Upper lobe of right lung (tissue), 1 donor: ENCODE measurements at regions not wholly inside any gene's neighbourhood (a gene's known extent, or its start where the extent isn't known, plus 50 kb on each side); places are given as distances from the start of the nearest gene placed in this dataset.
A peak's percentile ranks its signal among the peaks of the same experiment; 100 is the strongest.

Source experiments
- ATAC-seq: fragments of 200-7000 bp; cut with Tn5 transposase; one replicate; pipeline ENCODE4 v1.9.1; 2020; ENCODE audit warnings: mild to moderate bottlenecking, moderate library complexity
- DNase-seq: peaks from one replicate; pipeline ENCODE4 v3.0.0-alpha.2; 2020
- H3K27ac ChIP-seq: fragments of 200-600 bp; one replicate; pipeline ENCODE4 v1.8.0; 2022
- H3K27me3 ChIP-seq: fragments of 200-600 bp; one replicate; pipeline ENCODE4 v1.8.0; 2022; ENCODE audit warnings: mild to moderate bottlenecking
- H3K36me3 ChIP-seq: fragments of 200-600 bp; one replicate; pipeline ENCODE4 v1.8.0; 2022
- H3K4me1 ChIP-seq: fragments of 200-600 bp; one replicate; pipeline ENCODE4 v1.8.0; 2022
- H3K4me3 ChIP-seq: fragments of 200-600 bp; one replicate; pipeline ENCODE4 v1.8.0; 2022; ENCODE audit warnings: mild to moderate bottlenecking
- H3K9me3 ChIP-seq: fragments of 200-600 bp; one replicate; pipeline ENCODE4 v1.8.0; 2022
- CTCF ChIP-seq: fragments of 200-600 bp; IDR thresholded peaks from one replicate; pipeline ENCODE4 v1.8.0; 2022; ENCODE audit warnings: antibody characterized with exemption
- intact Hi-C: fragments of 100-400 bp; cut with DNase I; formaldehyde crosslinking; loops from one replicate; pipeline ENCODE4 v1.11.0; 2022
- donor health status: DM: no; HTN: yes; CAD: no; lungs with severe emphysema.

GRCh38 chr5:58149345-58149744, 310.5 kb downstream of the PLK2 start:
- ATAC-seq (peak; percentile 68), DNase-seq (no peak)
- Histone ChIP-seq H3K27me3 (no peaks in the 10 kb centered on the region), H3K27ac (no peak overlapping the region), H3K4me3 (no peak overlapping the region), H3K36me3 (no peaks in the 10 kb centered on the region), H3K4me1 (no peaks in the 10 kb centered on the region), H3K9me3 (no peaks in the 10 kb centered on the region)
- intact Hi-C loops, result no loop called here
- TF ChIP-seq CTCF, result no peak

GRCh38 chr5:58148254-58148775, 311.6 kb downstream of the PLK2 start:
- Histone ChIP-seq H3K4me1 (no peaks in the 10 kb centered on the region), H3K27me3 (no peaks in the 10 kb centered on the region), H3K9me3 (no peaks in the 10 kb centered on the region), H3K27ac (no peak overlapping the region), H3K36me3 (no peaks in the 10 kb centered on the region), H3K4me3 (no peak overlapping the region)
- ATAC-seq (no peak), DNase-seq (no peak)
- intact Hi-C loops, result no loop called here
- no peak for TF ChIP-seq CTCF

- Histone ChIP-seq H3K4me1 (no peaks in the 10 kb centered on the region), H3K27ac (no peak overlapping the region), H3K4me3 (no peak overlapping the region), H3K9me3 (no peaks in the 10 kb centered on the region), H3K36me3 (no peaks in the 10 kb centered on the region), H3K27me3 (no peaks in the 10 kb centered on the region)
- ATAC-seq (no peak), DNase-seq (no peak)
- no peak for TF ChIP-seq CTCF
- intact Hi-C loops, result no loop called here
Measured at GRCh38 chr5:58145397-58145934, 314.4 kb downstream of the PLK2 start.

- H3K4me1 ChIP-seq, result no peaks in the 10 kb centered on the region
- H3K4me3 ChIP-seq, result no peak overlapping the region
- H3K9me3 ChIP-seq, result no peaks in the 10 kb centered on the region
- H3K27ac ChIP-seq, result no peak overlapping the region
- ATAC-seq (no peak), DNase-seq (no peak)
- H3K36me3 ChIP-seq, result no peaks in the 10 kb centered on the region
- no peak for TF ChIP-seq CTCF
- intact Hi-C loops, result no loop called here
- H3K27me3 ChIP-seq, result no peaks in the 10 kb centered on the region
Measured at GRCh38 chr5:58143727-58144126, 316.2 kb downstream of the PLK2 start.

- intact Hi-C loops, result no loop called here
Measured at GRCh38 chr5:58143181-58143580, 316.7 kb downstream of the PLK2 start.

More at GRCh38 chr5:58143181-58143580, 316.7 kb downstream of the PLK2 start:
- DNase-seq (no peak), ATAC-seq (no peak)
- TF ChIP-seq CTCF, result no peak
- Histone ChIP-seq H3K4me1 (no peaks in the 10 kb centered on the region), H3K27ac (no peak overlapping the region), H3K27me3 (no peaks in the 10 kb centered on the region), H3K9me3 (no peaks in the 10 kb centered on the region), H3K36me3 (no peaks in the 10 kb centered on the region), H3K4me3 (no peak overlapping the region)
